WTC11 (cell line): ENCODE measurements at regions not wholly inside any gene's neighbourhood (a gene's known extent, or its start where the extent isn't known, plus 50 kb on each side); places are given as distances from the start of the nearest gene placed in this dataset.

Experiments used
- ATAC-seq: fragments of 200-7000 bp; cut with Tn5 transposase; 2 replicates; pipeline ENCODE4 v1.10.0; 2021; ENCODE audit warnings: mild to moderate bottlenecking, moderate library complexity
- CTCF ChIA-PET: fragments of 300-600 bp; sonication (Branson Sonifier 250); formaldehyde crosslinking; loops from one replicate; lab custom pipeline; 2021; ENCODE audit warnings: antibody characterized with exemption; lab: Charles Lee
- POLR2A ChIA-PET: fragments of 350-600 bp; sonication (Branson Sonifier 250); formaldehyde crosslinking; loops from one replicate; lab custom pipeline; 2021; ENCODE audit warnings: antibody characterized with exemption; lab: Charles Lee
- DNase-seq: peaks from one replicate; pipeline ENCODE4 v3.0.0; 2021; ENCODE audit warnings: low spot score
- H3K27ac Mint-ChIP-seq: 2 replicates; pipeline ENCODE4 v1.8.0; 2021; ENCODE audit warnings: mixed read lengths
- H3K27me3 Mint-ChIP-seq: 2 replicates; pipeline ENCODE4 v1.8.0; 2021; ENCODE audit warnings: low read depth, mild to moderate bottlenecking, moderate library complexity, mixed read lengths
- H3K36me3 Mint-ChIP-seq: 2 replicates; pipeline ENCODE4 v1.8.0; 2021; ENCODE audit warnings: mixed read lengths
- H3K4me1 Mint-ChIP-seq: 2 replicates; pipeline ENCODE4 v1.8.0; 2022; ENCODE audit warnings: mixed read lengths
- H3K4me3 Mint-ChIP-seq: 2 replicates; pipeline ENCODE4 v1.8.0; 2021; ENCODE audit warnings: mild to moderate bottlenecking, moderate library complexity, mixed read lengths
- H3K9me3 Mint-ChIP-seq: 2 replicates; pipeline ENCODE4 v1.8.0; 2021; ENCODE audit warnings: mixed read lengths
- GABPB1 ChIP-seq: sonication (generic); formaldehyde crosslinking; IDR thresholded peaks from 2 replicates; pipeline ENCODE4 v1.8.1; 2023; ENCODE audit warnings: mild to moderate bottlenecking, missing genetic modification reagents
- GTF2I ChIP-seq: fragments of 250-450 bp; sonication (Bioruptor Pico); conservative IDR thresholded peaks from 2 replicates; pipeline ENCODE4 v1.4.0; 2021; ENCODE audit warnings: mild to moderate bottlenecking
- MAX ChIP-seq: sonication (generic); formaldehyde crosslinking; IDR thresholded peaks from 2 replicates; pipeline ENCODE4 v1.8.0; 2022; ENCODE audit warnings: mild to moderate bottlenecking, missing genetic modification reagents
- MLX ChIP-seq: sonication (generic); formaldehyde crosslinking; IDR thresholded peaks from 2 replicates; pipeline ENCODE4 v1.8.1; 2023; ENCODE audit warnings: mild to moderate bottlenecking, missing genetic modification reagents, moderate library complexity
- NR2C2 ChIP-seq: sonication (generic); formaldehyde crosslinking; IDR thresholded peaks from 2 replicates; pipeline ENCODE4 v1.8.0; 2022; ENCODE audit warnings: mild to moderate bottlenecking, missing genetic modification reagents
- OVOL2 ChIP-seq: fragments of 250-450 bp; sonication (Bioruptor Pico); IDR thresholded peaks from 2 replicates; pipeline ENCODE4 v1.9.0; 2021; ENCODE audit warnings: mild to moderate bottlenecking, borderline replicate concordance
- RELA ChIP-seq: sonication (generic); formaldehyde crosslinking; IDR thresholded peaks from 2 replicates; pipeline ENCODE4 v1.8.1; 2022; ENCODE audit warnings: missing genetic modification reagents, mild to moderate bottlenecking, borderline replicate concordance
- SMAD4 ChIP-seq: sonication (generic); formaldehyde crosslinking; IDR thresholded peaks from 2 replicates; pipeline ENCODE4 v1.8.0; 2022; ENCODE audit warnings: mild to moderate bottlenecking, missing genetic modification reagents
- STAT6 ChIP-seq: sonication (generic); formaldehyde crosslinking; conservative IDR thresholded peaks from 2 replicates; pipeline ENCODE4 v1.8.1; 2023; ENCODE audit warnings: mild to moderate bottlenecking, low read depth, missing genetic modification reagents, moderate library complexity
- TCF7 ChIP-seq: sonication (generic); formaldehyde crosslinking; IDR thresholded peaks from 2 replicates; pipeline ENCODE4 v1.8.0; 2022; ENCODE audit warnings: mild to moderate bottlenecking, low read depth, missing genetic modification reagents, moderate library complexity
- TEAD4 ChIP-seq: sonication (generic); formaldehyde crosslinking; IDR thresholded peaks from 2 replicates; pipeline ENCODE4 v1.8.0; 2022; ENCODE audit warnings: mild to moderate bottlenecking, missing genetic modification reagents
- TP53 ChIP-seq: sonication (generic); formaldehyde crosslinking; IDR thresholded peaks from 2 replicates; pipeline ENCODE4 v1.8.1; 2023; ENCODE audit warnings: mild to moderate bottlenecking, missing genetic modification reagents
- USF2 ChIP-seq: sonication (generic); formaldehyde crosslinking; IDR thresholded peaks from 2 replicates; pipeline ENCODE4 v1.8.1; 2023; ENCODE audit warnings: mild to moderate bottlenecking, missing genetic modification reagents, moderate library complexity
- ZNF219 ChIP-seq: sonication (generic); formaldehyde crosslinking; IDR thresholded peaks from 2 replicates; pipeline ENCODE4 v1.8.0; 2023; ENCODE audit warnings: missing genetic modification reagents, mild to moderate bottlenecking, borderline replicate concordance
- ZNF263 ChIP-seq: sonication (generic); formaldehyde crosslinking; IDR thresholded peaks from 2 replicates; pipeline ENCODE4 v1.8.1; 2022; ENCODE audit warnings: low read depth, mild to moderate bottlenecking, moderate library complexity, missing genetic modification reagents
- ZNF317 ChIP-seq: sonication (generic); formaldehyde crosslinking; IDR thresholded peaks from 2 replicates; pipeline ENCODE4 v1.8.1; 2023; ENCODE audit warnings: low read depth, mild to moderate bottlenecking, moderate library complexity, missing genetic modification reagents, borderline replicate concordance
- ZNF416 ChIP-seq: fragments of 250-450 bp; sonication (Bioruptor Pico); IDR thresholded peaks from 2 replicates; pipeline ENCODE4 v1.9.0; 2021; ENCODE audit warnings: mild to moderate bottlenecking, inconsistent platforms
- TF ChIP-seq, protein P1 (sequence below): sonication (generic); formaldehyde crosslinking; IDR thresholded peaks from 2 replicates; pipeline ENCODE4 v1.8.0; 2022; ENCODE audit warnings: mild to moderate bottlenecking, missing genetic modification reagents
- TF ChIP-seq, protein P2 (sequence below): sonication (generic); formaldehyde crosslinking; conservative IDR thresholded peaks from 2 replicates; pipeline ENCODE4 v1.8.1; 2022; ENCODE audit warnings: mild to moderate bottlenecking, missing genetic modification reagents
- TF ChIP-seq, protein P3 (sequence below): fragments of 250-450 bp; sonication (Bioruptor Pico); IDR thresholded peaks from 2 replicates; pipeline ENCODE4 v1.9.0; 2021; ENCODE audit warnings: mild to moderate bottlenecking

DNA sequence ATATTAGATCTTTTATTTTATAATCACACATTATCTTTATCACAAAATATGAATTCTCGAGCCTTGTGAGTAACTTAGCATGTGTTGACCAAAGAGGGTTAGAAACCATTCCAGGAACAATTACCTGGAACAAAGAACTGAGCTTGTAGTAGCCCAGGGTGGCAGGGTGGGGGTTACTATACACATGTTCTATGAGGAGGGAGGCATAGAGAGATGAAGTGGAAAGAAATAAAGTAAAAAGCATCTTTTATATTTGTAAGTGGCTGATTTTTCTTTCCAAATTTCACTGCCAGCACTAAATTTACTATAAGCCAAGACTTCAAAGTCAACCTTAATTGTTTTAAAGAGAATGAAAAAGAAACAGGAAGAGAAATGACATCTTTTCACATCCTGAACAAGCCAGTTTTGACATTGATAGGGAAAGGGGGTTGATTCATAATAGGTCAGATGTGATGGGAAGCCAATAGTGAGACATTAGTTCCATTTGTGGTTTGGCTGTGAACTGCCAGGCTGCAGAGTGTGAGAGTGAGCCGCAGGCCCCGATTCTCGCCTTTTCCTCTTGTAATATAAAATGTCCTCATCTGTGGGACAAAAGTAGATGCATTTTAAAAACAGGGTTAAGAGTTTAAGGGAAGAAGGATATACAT is 52.7 kb upstream of the MYB start:
- H3K36me3 Mint-ChIP-seq, result no peaks in the 10 kb centered on the region
- H3K4me3 Mint-ChIP-seq, result no peak overlapping the region
- DNase-seq, result no peak
- no peaks in the 10 kb centered on the region for H3K27me3 Mint-ChIP-seq
- peaks cover 16% of the 10 kb centered on the region for H3K4me1 Mint-ChIP-seq
- H3K9me3 Mint-ChIP-seq, result peaks cover 7% of the 10 kb centered on the region; the same call in 1 of the 2 replicates
- ATAC-seq, result no peak
- CTCF ChIA-PET, result interaction anchor here (1.1 to 1.6 kb wide), 2 partner anchors 34 to 81 kb away, joined by 3 to 9 read pairs; no protein-coding TSS in a partner anchor
- TF ChIP-seq, protein P1, sequence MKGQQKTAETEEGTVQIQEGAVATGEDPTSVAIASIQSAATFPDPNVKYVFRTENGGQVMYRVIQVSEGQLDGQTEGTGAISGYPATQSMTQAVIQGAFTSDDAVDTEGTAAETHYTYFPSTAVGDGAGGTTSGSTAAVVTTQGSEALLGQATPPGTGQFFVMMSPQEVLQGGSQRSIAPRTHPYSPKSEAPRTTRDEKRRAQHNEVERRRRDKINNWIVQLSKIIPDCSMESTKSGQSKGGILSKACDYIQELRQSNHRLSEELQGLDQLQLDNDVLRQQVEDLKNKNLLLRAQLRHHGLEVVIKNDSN (CRISPR knock-in tag), result no peak
- TF ChIP-seq NR2C2 (CRISPR knock-in tag) (no peak), TP53 (CRISPR knock-in tag) (no peak), SMAD4 (CRISPR knock-in tag) (no peak), MLX (no peak), ZNF317 (CRISPR knock-in tag) (no peak), USF2 (CRISPR knock-in tag) (no peak), ZNF263 (CRISPR knock-in tag) (no peak), TEAD4 (CRISPR knock-in tag) (no peak), TCF7 (no peak), ZNF219 (no peak), GABPB1 (no peak), GTF2I (CRISPR knock-in tag) (no peak), RELA (CRISPR knock-in tag) (no peak), OVOL2 (CRISPR knock-in tag) (no peak), STAT6 (CRISPR knock-in tag) (no peak), MAX (CRISPR knock-in tag) (no peak), ZNF416 (CRISPR knock-in tag) (no peak)
- TF ChIP-seq, protein P2, sequence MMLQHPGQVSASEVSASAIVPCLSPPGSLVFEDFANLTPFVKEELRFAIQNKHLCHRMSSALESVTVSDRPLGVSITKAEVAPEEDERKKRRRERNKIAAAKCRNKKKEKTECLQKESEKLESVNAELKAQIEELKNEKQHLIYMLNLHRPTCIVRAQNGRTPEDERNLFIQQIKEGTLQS, result no peak
- TF ChIP-seq, protein P3, sequence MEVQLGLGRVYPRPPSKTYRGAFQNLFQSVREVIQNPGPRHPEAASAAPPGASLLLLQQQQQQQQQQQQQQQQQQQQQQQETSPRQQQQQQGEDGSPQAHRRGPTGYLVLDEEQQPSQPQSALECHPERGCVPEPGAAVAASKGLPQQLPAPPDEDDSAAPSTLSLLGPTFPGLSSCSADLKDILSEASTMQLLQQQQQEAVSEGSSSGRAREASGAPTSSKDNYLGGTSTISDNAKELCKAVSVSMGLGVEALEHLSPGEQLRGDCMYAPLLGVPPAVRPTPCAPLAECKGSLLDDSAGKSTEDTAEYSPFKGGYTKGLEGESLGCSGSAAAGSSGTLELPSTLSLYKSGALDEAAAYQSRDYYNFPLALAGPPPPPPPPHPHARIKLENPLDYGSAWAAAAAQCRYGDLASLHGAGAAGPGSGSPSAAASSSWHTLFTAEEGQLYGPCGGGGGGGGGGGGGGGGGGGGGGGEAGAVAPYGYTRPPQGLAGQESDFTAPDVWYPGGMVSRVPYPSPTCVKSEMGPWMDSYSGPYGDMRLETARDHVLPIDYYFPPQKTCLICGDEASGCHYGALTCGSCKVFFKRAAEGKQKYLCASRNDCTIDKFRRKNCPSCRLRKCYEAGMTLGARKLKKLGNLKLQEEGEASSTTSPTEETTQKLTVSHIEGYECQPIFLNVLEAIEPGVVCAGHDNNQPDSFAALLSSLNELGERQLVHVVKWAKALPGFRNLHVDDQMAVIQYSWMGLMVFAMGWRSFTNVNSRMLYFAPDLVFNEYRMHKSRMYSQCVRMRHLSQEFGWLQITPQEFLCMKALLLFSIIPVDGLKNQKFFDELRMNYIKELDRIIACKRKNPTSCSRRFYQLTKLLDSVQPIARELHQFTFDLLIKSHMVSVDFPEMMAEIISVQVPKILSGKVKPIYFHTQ (CRISPR knock-in tag), result no peak
- POLR2A ChIA-PET, result no interaction called here
- no peak overlapping the region for H3K27ac Mint-ChIP-seq
